Hypothalamus (tissue), 51 donors: ENCODE measurements at regions not wholly inside any gene's neighbourhood (a gene's known extent, or its start where the extent isn't known, plus 50 kb on each side); places are given as distances from the start of the nearest gene placed in this dataset.
"Not testable (repeated sequence)": the region's sequence is repeated elsewhere in the genome, so short reads cannot be mapped to it uniquely, and the experiment has no call there.

ENCODE experiments used
- DNase-seq, 51 donors: peaks; one replicate each; lab custom pipeline; 2025; lab: John Stamatoyannopoulos, UW

DNA sequence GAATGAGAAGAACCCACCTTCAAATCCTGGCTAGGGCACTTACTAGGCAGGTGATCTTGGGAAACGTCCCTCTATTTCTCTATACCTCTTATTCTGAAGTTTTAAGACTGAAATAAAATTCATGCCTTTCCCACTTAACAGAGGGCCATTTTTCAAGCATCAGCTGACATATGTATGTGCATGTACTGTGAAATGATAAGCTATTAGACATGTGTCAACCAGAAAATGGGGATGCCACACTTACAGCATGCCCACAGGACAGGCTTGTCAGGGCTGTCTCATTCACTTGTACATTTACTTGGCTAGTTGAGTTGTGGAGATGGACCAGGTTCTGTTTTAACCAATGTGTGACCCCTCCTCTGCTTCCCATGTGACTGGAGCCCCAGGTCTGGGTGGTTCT, 78.5 kb downstream of the C9orf152 start:
- no peak for DNase-seq

DNA sequence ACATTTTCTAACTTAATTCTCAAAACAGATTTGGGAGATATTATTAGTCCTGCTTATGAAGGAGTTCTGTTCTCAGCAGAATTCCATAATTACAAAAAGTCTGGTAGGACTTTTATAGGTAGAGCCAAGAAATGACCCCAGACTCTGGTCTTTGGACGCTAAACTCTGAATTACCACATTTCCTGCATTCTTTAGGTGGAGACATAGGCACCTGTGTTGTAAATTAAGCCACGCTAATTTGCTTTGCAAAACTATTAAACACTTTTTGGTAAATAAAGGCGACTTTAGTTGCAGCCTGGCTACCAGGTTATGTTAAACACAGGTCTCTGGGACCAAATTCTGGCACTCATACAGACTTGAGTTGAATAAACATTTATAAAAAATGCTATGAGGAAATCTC, 77.7 kb downstream of the C9orf152 start:
- DNase-seq = no peak

DNA sequence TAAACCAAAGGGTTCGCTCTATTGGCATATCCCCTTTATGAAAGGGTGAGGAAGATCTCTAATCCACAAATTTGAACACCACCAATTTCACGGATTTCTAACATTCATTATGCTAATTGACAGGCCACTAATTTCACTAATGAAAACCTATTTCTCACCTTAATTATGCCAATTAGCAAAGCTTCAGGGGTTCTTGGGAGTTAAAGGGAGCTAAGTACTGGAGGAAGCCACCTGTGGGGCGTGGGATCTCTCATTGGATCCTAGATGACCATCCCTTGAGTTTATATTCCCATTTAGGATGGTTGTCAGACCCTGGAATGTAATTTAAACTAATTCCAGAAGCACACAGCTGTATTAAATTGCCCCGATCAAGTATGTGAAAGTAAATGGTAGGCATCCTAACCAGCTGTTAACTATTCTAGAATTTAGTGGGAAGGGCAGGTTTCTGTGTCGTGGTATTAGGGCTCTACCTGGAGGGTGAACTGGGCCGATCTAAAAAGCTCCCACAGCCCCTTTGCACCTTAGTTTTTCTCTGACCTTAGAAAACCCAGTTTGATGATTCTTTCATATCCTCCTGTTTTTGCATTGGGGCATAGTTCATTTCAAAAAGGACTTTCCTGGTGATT, 77.1 kb downstream of the C9orf152 start:
- no peak for DNase-seq

DNA sequence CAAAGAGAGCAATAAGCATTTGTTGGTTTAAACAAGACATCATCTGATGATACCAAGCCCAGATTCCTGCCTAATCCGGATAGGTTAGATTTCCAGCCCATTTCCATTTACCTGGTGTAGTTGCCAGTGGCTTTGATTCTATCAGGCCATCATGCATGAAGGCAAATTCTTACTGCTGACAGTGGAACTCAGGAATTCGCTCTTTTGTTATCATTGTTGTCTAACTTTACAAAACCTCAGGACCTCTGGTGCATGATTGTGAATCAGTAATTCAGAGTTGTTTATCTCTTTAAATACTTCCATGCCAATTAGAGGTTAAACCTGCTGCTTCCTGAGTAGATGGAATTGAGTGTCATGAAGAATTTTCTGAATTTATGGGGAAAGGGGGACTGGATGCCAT, 76.5 kb downstream of the C9orf152 start:
- no peak for DNase-seq

DNA sequence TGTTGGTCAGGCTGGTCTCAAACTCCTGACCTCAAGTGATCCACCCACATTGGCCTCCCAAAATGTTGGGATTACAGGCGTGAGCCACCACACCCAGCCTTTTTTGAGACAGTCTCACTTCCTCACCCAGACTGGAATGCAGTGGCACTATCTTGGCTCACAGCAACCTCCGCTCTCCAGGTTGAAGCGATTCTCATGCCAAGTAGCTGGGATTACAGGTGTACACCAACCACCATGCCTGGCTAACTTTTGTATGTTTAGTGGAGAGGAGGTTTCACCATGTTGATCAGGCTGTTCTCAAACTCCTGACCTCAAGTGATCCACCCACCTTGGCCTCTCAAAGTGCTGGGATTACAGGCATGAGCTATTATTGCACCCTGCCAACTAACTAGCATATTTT, 75.4 kb downstream of the C9orf152 start:
- DNase-seq = not testable (repeated sequence)

DNA sequence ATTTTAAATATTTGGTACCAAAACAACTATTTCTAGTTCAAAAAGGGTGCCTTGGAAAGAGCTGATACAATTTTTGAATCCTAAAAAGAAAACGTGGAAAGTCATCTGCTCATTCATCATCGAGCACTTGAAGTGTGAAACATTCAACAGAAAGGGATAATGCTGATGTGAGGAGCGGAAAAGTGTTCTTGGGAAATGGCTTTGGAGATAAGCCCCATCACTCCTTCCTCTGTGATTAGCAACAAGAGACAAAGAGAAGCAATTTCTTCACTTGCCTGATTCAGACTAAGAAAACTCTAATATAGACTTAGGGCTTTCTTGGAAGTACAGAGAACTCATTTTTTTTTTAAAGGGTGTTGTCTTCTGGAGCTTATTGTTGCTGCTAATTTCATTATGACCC, 74.9 kb downstream of the C9orf152 start:
- DNase-seq = no peak

DNA sequence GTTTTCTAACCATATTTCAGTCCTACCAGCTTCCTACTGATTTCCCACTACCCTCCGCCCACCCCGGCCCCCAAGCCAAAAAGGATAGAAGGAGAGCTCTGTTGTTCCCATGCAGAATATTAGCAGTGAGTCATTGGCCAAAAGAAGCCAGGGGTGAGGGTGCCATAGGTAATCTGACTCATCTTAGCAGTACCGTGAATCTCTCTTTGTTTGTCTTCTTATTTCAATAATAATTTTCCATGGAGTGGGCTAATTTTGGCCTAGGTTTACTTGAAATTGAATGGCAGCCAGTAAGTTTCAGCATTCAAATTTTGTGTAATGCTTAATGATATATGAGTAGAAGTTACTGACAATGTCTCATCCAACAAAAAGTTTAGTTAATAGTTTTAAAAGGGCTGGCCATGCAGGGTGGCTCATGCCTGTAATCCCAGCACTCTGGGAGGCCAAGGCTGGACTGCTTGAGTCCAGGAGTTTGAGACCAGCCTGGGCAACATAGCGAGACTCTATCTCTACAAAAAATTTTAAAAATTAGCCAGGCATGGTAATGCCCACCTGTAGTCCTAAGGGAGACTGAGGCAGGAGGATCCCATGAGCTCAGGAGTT, 74.2 kb downstream of the C9orf152 start:
- DNase-seq = no peak

DNA sequence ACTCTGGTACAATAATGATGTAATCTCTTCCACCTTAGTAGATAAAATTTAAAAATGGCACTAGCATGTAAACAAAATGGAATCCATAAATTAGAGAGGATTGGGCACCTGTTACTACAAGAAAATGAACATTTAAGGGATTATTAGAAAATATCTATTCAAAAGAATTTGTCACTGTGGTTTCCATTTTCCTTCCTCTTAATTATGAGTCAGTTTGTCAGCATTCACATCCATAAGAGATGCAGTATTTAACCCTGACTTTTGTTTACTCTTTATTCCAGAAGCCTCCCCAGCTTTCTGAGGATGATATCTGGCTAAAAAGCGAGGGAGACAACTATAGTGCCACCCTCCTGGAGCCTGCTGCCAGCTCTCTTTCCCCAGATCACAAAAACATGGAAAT, 72.1 kb downstream of the C9orf152 start:
- no peak for DNase-seq

DNA sequence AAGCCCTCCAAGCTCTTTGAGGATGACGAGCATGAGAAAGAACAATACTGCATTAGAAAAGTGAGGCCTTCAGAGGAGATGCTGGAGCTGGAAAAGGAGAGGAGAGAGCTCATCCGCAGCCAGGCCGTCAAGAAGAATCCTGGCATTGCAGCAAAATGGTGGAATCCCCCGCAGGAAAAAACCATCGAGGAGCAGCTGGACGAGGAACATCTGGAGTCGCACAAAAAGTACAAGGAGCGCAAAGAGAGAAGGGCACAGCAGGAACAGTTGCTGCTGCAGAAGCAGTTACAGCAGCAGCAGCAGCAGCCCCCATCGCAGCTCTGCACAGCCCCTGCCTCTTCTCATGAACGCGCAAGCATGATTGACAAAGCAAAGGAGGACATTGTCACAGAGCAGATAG, 71.2 kb downstream of the C9orf152 start:
- no peak for DNase-seq

DNA sequence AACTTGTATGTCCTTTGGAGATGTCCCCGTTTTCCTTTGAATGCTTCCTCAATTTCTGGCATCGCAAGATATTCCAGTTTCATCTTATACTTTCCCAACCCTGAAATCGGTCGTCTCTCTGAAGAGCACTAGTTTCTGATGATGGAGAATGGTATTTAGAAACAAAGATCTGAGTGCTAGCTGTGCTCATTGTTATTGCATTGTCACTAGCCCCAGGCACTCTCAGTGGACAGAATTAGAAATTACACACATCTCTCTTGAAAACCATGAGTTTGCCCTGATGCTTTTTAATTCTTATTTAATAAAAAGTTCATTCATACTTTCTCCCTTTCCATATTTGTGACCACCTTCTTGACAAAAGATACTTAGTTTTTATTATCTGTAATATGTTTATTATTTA, 67.7 kb downstream of the C9orf152 start:
- DNase-seq = no peak

DNA sequence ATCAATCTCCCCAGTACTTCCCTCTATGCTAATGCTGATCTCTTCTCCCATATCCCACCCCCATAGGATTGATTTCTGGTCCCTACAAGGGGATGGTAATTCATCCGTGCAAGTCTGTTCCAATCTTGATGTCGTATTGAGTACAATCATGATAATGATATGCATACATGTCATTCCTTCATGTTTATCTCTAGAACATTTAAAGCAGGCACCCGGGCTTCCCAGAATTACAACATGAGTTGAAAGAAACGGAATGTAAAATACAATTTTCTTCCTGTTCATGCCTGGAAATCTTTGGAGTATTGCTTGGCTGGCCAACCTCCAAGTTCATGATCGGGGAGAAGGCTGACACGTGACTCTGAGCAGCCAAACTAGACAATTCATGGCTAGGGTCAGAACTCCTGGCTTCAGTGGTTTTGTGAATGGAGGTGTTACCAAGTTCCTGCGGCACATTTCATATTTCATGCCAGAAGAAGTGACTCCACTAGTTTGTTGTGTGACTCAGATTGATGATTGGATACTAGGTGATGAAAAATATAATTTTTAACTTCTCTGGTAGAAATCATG, 66.6 kb downstream of the C9orf152 start:
- no peak for DNase-seq

DNA sequence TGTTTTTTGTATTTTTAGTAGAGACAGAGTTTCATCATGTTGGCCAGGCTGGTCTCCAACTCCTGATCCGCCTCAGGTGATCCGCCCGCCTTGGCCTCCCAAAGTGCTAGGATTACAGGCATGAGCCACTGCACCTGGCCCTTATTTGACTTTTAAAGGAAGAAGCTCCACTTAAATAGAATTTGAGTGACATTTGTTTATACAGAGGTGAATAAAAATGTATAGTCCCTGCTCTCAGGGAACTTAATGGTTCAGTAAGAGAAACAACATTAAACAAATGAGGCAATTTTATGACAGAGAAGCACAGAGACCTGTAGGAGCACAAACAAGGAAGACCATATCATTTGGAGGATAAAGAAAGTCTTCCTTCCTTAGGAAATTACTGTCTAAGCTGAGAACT, 65.7 kb downstream of the C9orf152 start:
- DNase-seq = no peak

DNA sequence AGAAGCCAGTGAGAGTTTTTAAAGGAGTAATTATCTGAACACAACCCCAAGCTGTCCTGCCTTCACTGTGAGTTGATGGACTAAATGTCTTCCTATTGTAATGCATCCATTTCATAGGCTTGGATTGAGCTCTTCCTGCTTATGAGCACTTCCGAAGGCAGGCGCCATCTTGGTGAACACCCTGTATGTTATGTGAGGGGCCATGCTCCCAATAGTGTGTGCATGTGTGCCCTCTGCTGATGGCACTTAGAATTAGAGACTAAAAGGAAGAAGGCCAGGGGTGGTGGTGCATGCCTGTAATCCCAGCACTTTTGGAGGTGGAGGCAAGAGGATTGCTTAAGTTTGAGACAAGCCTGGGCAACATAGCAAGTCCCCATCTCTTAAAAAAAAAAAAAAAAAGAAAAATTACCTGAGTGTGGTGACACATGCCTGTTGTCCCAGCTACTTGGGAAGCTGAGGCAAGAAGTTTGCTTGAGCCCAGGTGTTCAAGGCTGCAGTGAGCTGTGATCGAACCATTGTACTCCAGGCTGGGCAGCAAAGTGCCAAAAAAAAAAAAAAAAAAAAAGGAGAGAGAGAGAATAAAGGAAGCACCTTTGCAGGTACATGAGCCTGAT, 65.0 kb downstream of the C9orf152 start:
- no peak for DNase-seq

DNA sequence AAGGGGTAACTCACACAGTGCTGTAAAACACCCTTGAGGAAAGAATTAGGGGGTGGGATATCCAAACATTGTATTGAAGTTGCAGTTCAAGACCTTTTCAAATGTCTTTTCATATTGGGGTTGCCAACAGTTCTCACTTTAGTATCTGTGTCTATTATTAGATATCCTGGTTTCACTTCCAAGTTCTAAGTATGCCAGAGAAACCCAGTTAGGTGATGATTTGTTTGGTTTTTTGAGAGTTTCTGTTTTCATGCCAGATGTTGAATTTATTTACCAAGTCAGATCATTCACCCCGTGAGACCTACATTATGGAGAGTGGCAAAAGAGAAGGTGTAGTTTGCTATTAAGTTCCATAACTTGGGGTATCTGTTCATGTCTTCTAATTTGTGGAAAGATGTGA, 64.5 kb downstream of the C9orf152 start:
- no peak for DNase-seq

DNA sequence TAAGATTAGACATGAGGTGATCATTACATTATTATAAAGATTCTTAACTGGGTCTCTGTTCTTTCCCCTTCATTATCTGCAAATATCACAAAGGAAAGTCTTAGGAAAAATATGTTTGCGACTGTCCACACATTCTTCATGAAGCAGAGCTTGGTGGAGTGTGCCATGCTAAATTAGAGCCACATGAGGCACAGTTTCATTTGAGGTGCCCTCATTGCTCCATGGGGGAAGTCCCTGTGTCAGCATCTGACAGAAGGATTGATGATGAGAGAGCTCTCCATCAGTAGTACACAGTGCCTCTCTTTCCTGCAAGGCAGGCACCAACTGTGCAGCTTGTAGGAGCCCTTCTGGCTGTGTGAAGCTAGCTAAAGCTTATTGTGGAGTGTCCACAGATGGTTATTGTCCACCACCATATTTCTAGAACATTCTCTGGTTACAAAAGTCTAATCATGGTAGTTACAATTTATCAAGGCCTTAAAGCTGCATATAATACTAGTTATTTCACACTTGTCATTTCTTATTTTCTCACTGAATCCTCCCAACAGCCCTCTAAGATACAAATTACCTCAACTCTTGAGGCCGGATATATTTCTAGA, 63.9 kb downstream of the C9orf152 start:
- DNase-seq = no peak

DNA sequence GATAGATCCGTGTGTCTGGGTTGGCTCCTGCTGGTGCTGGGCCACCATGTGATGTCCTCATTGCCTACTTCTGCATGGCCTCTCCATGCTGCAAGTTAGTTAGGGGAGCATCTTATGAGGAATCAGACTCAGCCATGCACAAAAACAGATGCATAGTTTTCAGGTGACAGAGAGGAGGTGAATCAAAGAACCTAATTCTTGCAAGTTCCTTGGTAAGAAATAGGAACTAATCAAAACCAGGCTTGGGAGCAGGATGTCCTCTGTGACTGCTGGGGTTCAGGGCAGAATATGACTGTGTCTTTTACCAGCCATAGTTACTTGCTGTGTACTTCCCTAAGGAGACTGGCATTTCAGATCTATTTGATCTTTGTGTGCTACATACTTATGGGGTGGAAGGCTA, 61.6 kb downstream of the C9orf152 start:
- DNase-seq = peak in 1 of 51 donors; percentile 8

DNA sequence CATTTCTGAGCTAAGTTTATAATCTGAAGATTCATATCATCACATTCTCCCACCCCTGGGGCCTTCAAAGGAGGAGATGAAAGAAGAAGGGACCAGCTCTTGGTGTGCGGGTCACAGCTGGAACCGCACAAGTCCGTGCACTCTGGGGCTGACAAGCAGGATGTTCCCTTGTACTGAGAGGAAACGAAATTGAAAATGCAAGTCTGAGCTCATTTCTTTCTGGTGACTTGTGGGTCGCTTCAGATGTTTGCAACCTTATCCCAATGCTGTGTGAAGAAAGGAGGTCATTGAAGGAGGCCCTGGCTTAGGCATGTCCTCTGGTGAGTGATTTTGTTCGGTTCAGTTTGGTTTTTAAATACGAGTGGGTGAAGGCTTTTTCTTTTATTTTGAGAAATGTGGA, 59.6 kb downstream of the C9orf152 start:
- DNase-seq = peak in 1 of 51 donors; percentile 17

DNA sequence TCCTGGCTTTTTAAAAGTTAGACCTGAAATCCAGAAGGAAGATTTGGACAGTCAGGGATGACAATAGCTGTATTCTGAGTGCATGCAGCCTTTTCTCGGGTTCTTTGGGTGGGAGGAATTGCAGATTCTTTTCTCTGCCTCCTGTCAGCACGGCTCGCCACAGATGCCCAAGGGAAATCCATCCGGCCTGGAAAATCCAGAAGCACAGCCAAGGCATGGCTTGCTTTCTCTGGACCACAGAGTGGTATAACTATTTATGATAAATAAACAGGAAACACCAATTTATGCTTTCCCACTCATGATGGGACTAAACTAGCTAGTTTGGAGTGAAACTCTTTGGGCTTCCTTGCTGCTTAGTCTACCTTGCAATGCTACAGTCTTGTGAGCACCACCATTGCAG, 59.1 kb downstream of the C9orf152 start:
- DNase-seq = peak in 1 of 51 donors; percentile 17
